ENCODE measurements at regions not wholly inside any gene's neighbourhood (a gene's known extent, or its start where the extent isn't known, plus 50 kb on each side); places are given as distances from the start of the nearest gene placed in this dataset.

DNA sequence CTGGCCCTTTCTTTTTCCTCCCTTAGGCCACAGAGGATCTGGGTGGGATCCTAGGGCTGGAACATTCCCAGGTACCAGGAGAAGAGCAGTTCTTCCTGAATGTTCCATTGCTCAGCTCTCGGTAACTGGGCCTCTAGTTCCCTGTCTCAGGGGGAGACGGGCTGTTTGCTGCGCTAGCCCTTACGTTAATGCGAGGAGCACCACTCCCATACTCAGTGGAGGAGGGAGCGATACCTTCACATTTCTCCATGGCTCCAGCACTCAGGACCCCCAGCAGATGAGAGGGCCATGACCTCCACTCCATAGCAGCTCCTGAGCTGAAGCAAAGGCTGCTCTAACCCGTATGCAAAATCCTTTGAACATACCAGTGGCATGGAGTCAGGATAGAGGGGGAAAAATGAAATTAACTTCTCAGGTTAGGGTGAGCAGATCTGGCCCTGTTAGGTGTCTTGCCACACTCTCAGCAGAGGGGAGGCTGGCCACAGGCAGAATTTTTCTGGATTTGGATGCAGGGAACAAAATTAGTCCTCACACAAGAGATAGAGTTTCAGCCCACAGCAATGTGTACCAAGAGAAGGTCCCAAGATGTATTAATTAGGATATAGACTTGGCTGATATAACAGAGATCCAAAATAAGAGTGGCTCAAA, 206.7 kb downstream of the ZFP36L2 start:
- ATAC-seq = no peak
- H3K27me3 Mint-ChIP-seq = no peaks in the 10 kb centered on the region
- H3K4me3 Mint-ChIP-seq = no peak overlapping the region
- H3K4me1 Mint-ChIP-seq = peaks cover 6% of the 10 kb centered on the region
- H3K36me3 Mint-ChIP-seq (ENCODE audit: low read depth) = peaks cover 2% of the 10 kb centered on the region
- H3K27ac Mint-ChIP-seq = no peak overlapping the region
- no peak for DNase-seq
- peaks cover 7% of the 10 kb centered on the region for H3K9me3 Mint-ChIP-seq (ENCODE audit: low read depth)
- intact Hi-C loops (cut with DNase I, micrococcal nuclease) = loop anchor here in 1 of 2 experiments (5.0 kb wide), 1 partner anchor 463 kb away; no protein-coding TSS in a partner anchor
- ChIA-PET POLR2A (no interaction called here), CTCF (no interaction called here)

DNA sequence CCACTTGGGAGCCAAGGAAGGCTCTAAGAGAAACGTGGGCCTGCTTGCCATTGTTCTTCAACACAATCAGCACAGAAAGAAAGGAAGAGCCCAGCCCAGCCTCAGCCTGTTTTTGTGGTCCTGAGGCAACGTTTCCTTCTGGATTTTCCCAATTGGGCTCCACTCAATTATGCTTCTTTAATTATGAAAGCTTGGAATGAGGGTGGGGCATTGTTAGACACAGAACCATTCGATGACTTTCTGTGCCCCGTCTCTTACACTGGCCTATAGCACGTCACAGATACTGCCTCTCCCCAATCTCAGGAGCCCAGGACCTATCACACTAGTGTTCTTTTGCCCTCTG, 207.4 kb downstream of the ZFP36L2 start:
- intact Hi-C loops (cut with DNase I, micrococcal nuclease) = no loop called here
- ChIA-PET CTCF (no interaction called here), POLR2A (no interaction called here)
- no peak for DNase-seq
- no peak overlapping the region for H3K4me3 Mint-ChIP-seq
- H3K4me1 Mint-ChIP-seq = no peaks in the 10 kb centered on the region
- H3K27ac Mint-ChIP-seq = no peak overlapping the region
- peaks cover 7% of the 10 kb centered on the region for H3K9me3 Mint-ChIP-seq (ENCODE audit: low read depth)
- no peaks in the 10 kb centered on the region for H3K27me3 Mint-ChIP-seq
- no peak for ATAC-seq
- peaks cover 2% of the 10 kb centered on the region for H3K36me3 Mint-ChIP-seq (ENCODE audit: low read depth)

DNA sequence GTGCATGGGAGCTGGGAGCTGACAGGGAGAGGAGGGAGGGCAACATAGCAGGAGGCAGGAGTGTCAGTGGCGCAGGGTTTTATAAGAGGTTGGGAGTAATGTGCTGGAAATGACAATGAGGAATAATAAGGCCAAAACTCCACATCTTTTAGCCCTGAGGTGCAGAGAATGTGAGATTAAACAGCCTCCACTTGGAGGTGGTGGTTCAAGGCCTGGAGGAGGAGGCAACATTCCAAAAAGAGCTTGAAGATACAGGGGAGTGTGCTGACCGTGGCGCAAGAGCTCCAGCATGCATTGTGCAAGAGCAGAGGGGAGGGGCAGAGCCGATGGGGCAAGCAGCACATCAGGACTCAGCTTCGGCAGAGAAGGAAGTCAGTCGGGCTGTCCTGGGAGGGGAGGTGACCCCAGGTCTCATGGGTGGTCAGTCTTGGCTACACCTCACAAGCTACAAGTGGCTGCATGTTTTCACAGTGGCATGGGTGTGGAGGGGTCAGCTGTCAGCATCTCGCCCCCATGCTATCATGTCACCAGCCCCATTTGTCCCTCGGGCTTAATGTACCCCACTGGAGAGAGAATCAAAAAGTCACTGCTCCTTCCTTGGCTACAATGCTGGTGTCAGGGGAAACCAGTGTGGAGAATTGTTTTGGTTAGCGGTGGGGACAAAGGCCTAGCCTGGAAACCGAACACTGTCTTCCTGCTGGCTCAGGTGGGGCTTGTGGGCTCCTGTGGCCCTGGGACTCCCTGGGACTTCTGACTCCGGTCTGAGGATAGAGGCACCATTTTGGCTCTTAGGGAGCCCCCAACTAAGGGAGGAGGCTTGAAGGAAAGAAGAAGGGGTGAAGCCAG, 208.0 kb downstream of the ZFP36L2 start:
- ChIA-PET CTCF (interaction anchor here (1.1 to 1.2 kb wide), 2 partner anchors 9 to 211 kb away, joined by 3 to 4 read pairs; no protein-coding TSS in a partner anchor), POLR2A (no interaction called here)
- Mint-ChIP-seq H3K4me3 (no peak overlapping the region), H3K4me1 (no peaks in the 10 kb centered on the region), H3K9me3 (ENCODE audit: low read depth) (peaks cover 7% of the 10 kb centered on the region), H3K27ac (no peak overlapping the region), H3K27me3 (no peaks in the 10 kb centered on the region), H3K36me3 (ENCODE audit: low read depth) (peaks cover 2% of the 10 kb centered on the region)
- ATAC-seq (no peak), DNase-seq (no peak)
- intact Hi-C loops (cut with DNase I, micrococcal nuclease) = no loop called here

DNA sequence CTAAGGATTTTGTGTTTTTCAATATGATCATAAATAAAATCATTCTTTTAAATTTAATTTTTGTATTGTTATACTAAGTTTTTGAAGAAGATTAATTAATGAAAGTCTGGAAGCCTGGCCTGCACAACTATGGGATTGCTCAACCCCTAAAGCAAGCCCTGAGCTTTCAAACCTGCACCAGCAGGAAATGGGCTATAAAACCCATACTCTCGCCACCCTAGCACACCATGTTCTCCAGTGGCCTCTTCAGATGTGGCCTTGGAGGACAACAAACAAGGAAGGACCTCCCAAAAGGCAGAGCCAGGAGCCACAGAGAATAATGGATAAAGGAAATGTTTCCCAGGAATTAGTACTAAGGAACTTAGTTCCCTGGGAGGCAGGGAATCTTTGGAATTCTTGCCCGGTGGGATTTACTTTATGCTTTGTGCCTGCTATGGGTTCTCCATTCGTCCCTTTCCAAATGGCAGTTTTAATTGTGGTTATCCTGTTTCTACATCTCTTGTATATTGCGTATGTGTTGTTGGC, 212.5 kb downstream of the ZFP36L2 start:
- no peaks in the 10 kb centered on the region for H3K9me3 Mint-ChIP-seq (ENCODE audit: low read depth)
- no peak overlapping the region for H3K27ac Mint-ChIP-seq
- intact Hi-C loops (cut with DNase I, micrococcal nuclease) = no loop called here
- H3K36me3 Mint-ChIP-seq (ENCODE audit: low read depth) = no peaks in the 10 kb centered on the region
- ChIA-PET CTCF (no interaction called here), POLR2A (no interaction called here)
- DNase-seq (no peak), ATAC-seq (no peak)
- H3K4me3 Mint-ChIP-seq = no peak overlapping the region
- H3K27me3 Mint-ChIP-seq = no peaks in the 10 kb centered on the region
- H3K4me1 Mint-ChIP-seq = peaks cover 8% of the 10 kb centered on the region

DNA sequence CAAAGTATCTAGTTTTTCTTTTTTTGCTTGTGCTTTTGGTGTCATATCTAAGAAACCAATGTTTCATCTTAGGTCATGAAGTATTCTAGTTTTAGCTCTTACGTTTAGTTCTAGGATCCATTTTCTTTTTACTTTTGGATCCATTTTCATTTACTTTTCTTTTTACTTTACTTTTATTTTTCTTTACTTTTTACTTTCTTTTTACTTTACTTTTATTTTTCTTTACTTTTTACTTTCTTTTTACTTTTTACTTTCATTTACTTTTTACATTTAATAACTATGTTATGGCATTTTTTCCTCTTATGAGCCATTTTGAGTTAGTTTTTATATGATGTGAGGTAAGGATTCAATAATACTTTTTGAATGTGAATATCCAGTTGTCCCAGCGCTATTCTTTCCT, 213.4 kb downstream of the ZFP36L2 start:
- Mint-ChIP-seq H3K9me3 (ENCODE audit: low read depth) (no peaks in the 10 kb centered on the region), H3K4me1 (peaks cover 8% of the 10 kb centered on the region), H3K4me3 (no peak overlapping the region), H3K27ac (no peak overlapping the region), H3K36me3 (ENCODE audit: low read depth) (no peaks in the 10 kb centered on the region), H3K27me3 (no peaks in the 10 kb centered on the region)
- no peak for ATAC-seq
- DNase-seq = no peak
- intact Hi-C loops (cut with DNase I, micrococcal nuclease) = no loop called here
- ChIA-PET CTCF (interaction anchor here (1.0 kb wide), 1 partner anchor 216 kb away, joined by 3 read pairs; no protein-coding TSS in a partner anchor), POLR2A (no interaction called here)

DNA sequence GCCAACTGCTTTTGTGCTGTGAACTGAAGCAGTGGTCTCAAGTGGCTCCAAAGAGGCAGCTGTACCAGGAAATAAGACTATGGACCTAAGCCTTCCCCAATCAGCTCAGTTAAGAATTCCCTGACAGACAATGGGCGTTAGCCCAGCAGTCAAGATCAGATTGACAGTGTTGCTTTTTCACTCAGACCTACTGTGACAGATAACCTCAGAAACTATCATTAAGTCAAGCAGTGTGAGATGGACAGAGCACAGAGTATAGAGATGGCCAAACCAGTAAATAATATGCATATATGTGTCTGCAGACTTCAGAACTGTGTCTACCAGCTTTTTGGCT, 215.3 kb downstream of the ZFP36L2 start:
- H3K4me3 Mint-ChIP-seq = no peak overlapping the region
- H3K36me3 Mint-ChIP-seq (ENCODE audit: low read depth) = no peaks in the 10 kb centered on the region
- ChIA-PET POLR2A (interaction anchor here (0.7 kb wide), 1 partner anchor 243 kb away, joined by 4 read pairs; no protein-coding TSS in a partner anchor), CTCF (interaction anchor here (1.4 kb wide), 1 partner anchor 474 kb away, joined by 3 read pairs; no protein-coding TSS in a partner anchor)
- H3K4me1 Mint-ChIP-seq = peaks cover 8% of the 10 kb centered on the region
- H3K27ac Mint-ChIP-seq = no peak overlapping the region
- H3K27me3 Mint-ChIP-seq = no peaks in the 10 kb centered on the region
- no peaks in the 10 kb centered on the region for H3K9me3 Mint-ChIP-seq (ENCODE audit: low read depth)
- intact Hi-C loops (cut with DNase I, micrococcal nuclease) = no loop called here
- ATAC-seq (no peak), DNase-seq (no peak)

DNA sequence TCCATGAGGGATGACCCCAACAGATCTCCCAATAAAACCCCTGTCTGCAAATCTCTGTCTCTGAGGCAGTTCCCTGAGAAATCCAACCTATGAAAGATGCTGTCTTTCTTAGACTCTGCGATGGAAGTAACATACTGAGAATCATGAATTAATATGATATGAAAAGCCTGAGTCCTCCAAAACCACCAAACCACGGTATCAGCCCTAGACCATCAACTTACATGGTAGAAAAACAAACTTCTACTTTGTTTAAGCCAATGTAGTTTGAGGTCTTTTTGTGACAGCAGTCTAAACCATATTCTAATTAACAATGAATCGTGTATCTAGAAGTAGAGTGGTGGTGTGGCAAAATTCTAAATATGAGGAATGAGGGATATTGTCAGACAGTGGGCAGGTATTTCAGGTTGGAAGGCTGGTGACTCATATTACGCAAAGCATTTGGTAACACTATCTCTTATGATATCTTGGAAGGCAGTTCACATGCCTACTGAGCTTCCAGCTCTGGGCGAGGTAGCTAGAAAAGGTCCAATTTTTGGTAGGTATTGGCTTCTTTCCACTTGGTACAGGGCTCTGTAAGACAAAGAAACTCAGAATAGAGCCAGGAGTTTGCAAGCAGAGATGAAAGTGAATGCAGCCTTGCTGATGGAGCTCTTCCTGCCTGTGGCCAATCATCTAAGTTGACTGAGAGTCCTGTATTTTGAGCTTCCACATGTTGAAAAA, 215.8 kb downstream of the ZFP36L2 start:
- CTCF ChIA-PET = interaction anchor here (1.4 kb wide), 1 partner anchor 474 kb away, joined by 3 read pairs; no protein-coding TSS in a partner anchor
- intact Hi-C loops (cut with DNase I, micrococcal nuclease) = no loop called here
- POLR2A ChIA-PET = interaction anchor here (0.7 kb wide), 1 partner anchor 243 kb away, joined by 4 read pairs; no protein-coding TSS in a partner anchor
- no peak overlapping the region for H3K4me3 Mint-ChIP-seq
- H3K36me3 Mint-ChIP-seq (ENCODE audit: low read depth) = no peaks in the 10 kb centered on the region
- H3K27ac Mint-ChIP-seq = no peak overlapping the region
- no peaks in the 10 kb centered on the region for H3K9me3 Mint-ChIP-seq (ENCODE audit: low read depth)
- peaks cover 8% of the 10 kb centered on the region for H3K4me1 Mint-ChIP-seq
- no peaks in the 10 kb centered on the region for H3K27me3 Mint-ChIP-seq
- ATAC-seq (no peak), DNase-seq (no peak)

DNA sequence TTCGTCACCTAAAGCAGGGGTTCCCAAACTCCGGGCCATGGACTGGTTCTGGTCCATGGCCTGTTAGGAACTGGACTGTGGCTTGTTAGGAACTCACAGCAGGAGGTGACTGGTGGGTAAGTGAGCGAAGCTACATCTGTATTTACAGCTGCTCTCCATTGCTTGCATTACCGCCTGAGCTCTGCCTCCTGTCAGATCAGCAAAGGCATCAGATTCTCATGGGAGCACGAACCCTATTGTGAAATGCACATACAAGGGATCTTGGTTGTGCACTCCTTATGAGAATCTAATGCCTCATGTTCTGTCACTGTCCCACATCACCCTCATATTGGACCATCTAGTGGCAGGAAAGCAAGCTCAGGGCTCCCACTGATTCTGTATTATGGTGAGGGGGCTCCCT, 217.0 kb downstream of the ZFP36L2 start:
- H3K36me3 Mint-ChIP-seq (ENCODE audit: low read depth) = no peaks in the 10 kb centered on the region
- H3K9me3 Mint-ChIP-seq (ENCODE audit: low read depth) = no peaks in the 10 kb centered on the region
- CTCF ChIA-PET = interaction anchor here (0.5 to 0.7 kb wide), 2 partner anchors 62 to 473 kb away, joined by 3 to 4 read pairs; no protein-coding TSS in a partner anchor
- DNase-seq (no peak), ATAC-seq (no peak)
- H3K4me1 Mint-ChIP-seq = peaks cover 8% of the 10 kb centered on the region
- no peaks in the 10 kb centered on the region for H3K27me3 Mint-ChIP-seq
- intact Hi-C loops (cut with DNase I, micrococcal nuclease) = no loop called here
- H3K4me3 Mint-ChIP-seq = no peak overlapping the region
- no peak overlapping the region for H3K27ac Mint-ChIP-seq
- POLR2A ChIA-PET = no interaction called here

DNA sequence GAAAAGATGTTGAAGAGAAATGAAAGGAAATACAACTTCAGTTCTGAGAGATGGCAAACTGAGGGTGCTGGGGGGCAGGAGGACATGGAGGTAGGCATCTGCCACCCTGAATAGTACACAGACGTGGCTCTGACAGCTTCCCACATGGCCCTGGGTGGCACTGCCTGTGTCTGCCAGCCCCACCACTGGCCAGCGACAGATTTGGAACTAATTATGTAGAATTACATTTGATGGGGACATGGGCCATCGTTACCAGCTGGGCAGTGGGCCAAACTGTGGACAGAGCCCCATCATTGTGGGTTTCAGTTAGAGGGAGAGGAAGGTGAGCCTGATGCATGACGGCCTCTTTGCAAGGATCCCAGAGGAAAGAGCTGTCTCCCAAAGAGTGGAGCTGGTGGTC, 216.0 kb upstream of the HAAO start:
- intact Hi-C loops (cut with DNase I, micrococcal nuclease) = no loop called here
- Mint-ChIP-seq H3K27ac (no peak overlapping the region), H3K27me3 (no peaks in the 10 kb centered on the region), H3K4me3 (no peak overlapping the region), H3K36me3 (ENCODE audit: low read depth) (no peaks in the 10 kb centered on the region), H3K4me1 (peaks cover 8% of the 10 kb centered on the region), H3K9me3 (ENCODE audit: low read depth) (no peaks in the 10 kb centered on the region)
- ATAC-seq = no peak
- ChIA-PET POLR2A (no interaction called here), CTCF (interaction anchor here (0.7 to 0.9 kb wide), 3 partner anchors 29 to 210 kb away, joined by 3 read pairs; no protein-coding TSS in a partner anchor)
- no peak for DNase-seq

DNA sequence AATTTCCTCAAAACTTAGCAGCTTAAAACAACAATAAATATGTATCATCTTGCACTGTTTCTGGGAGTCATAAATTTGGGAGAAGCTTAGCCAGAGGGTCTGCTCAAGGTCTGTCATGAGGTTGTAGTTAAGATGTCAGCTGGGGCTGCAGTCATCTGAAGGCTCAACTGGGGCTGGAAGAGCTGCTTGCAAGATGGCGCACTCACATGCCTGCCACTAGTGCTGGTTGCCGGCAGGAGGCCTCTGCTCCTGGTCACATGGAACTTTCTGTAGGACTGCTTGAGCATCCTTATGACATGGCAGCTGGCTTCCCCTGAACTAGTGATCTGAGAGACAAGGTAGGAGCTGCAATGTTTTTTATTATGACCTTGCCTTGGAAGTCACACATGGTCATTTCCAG, 215.5 kb upstream of the HAAO start:
- no peak overlapping the region for H3K4me3 Mint-ChIP-seq
- no peak for DNase-seq
- H3K27me3 Mint-ChIP-seq = no peaks in the 10 kb centered on the region
- H3K36me3 Mint-ChIP-seq (ENCODE audit: low read depth) = no peaks in the 10 kb centered on the region
- no peak for ATAC-seq
- CTCF ChIA-PET = interaction anchor here (0.7 to 1.0 kb wide), 3 partner anchors 16 to 210 kb away, joined by 3 read pairs; no protein-coding TSS in a partner anchor
- no peak overlapping the region for H3K27ac Mint-ChIP-seq
- POLR2A ChIA-PET = no interaction called here
- H3K9me3 Mint-ChIP-seq (ENCODE audit: low read depth) = no peaks in the 10 kb centered on the region
- intact Hi-C loops (cut with DNase I, micrococcal nuclease) = no loop called here
- H3K4me1 Mint-ChIP-seq = peaks cover 8% of the 10 kb centered on the region

DNA sequence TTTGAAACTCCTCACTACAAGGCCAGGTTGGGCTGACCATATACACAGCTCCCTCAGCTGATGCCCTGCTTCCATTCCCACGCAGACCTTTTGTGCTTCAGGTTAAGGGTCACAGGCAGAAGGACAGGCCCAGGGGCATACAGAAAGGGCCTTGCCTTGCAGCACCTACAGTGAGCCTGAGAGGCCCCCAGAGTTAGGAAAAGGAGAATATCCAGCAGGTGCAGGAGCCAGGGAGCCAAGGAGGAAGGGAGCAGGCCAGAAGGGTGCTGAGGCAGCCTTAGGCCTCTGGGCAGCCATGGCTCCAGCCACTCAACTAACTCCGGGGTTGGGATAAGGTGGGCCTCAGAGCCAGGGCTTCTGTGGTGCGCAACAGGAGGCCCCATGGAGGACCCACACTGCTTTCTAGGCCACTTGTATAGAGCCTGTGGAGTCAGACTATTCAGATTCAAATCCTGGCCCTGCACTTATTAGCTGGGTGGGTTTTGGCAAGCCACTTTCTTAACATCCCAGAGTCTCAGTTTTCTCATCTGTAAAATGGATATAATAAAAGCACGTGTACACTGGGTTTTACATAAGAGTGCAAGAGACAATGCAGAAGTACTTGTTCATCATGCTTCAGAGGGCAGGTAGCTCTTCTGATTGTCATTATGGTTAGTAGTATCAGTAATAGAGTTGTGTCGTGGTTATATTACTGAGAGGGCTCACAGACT, 214.6 kb upstream of the HAAO start:
- Mint-ChIP-seq H3K36me3 (ENCODE audit: low read depth) (no peaks in the 10 kb centered on the region), H3K27ac (no peak overlapping the region)
- intact Hi-C loops (cut with DNase I, micrococcal nuclease) = no loop called here

More for the DNA sequence above, 214.6 kb upstream of the HAAO start:
- POLR2A ChIA-PET = no interaction called here
- DNase-seq (no peak), ATAC-seq (no peak)
- Mint-ChIP-seq H3K27me3 (no peaks in the 10 kb centered on the region), H3K4me3 (no peak overlapping the region), H3K9me3 (ENCODE audit: low read depth) (no peaks in the 10 kb centered on the region), H3K4me1 (peaks cover 8% of the 10 kb centered on the region)
- CTCF ChIA-PET = interaction anchor here (0.5 to 1.0 kb wide), 2 partner anchors 17 to 133 kb away, joined by 3 to 4 read pairs; no protein-coding TSS in a partner anchor

Data from activated CD4-positive, alpha-beta T cell treated with anti-CD3 and anti-CD28 coated beads for 36 hours (primary cell).